NB4 (cell line): ENCODE measurements at regions not wholly inside any gene's neighbourhood (a gene's known extent, or its start where the extent isn't known, plus 50 kb on each side); places are given as distances from the start of the nearest gene placed in this dataset.

Experiments used
- DNase-seq: peaks from one replicate; pipeline ENCODE4 v3.0.0; 2010; ENCODE audit warnings: low read depth
- H3K4me3 ChIP-seq: one replicate; pipeline ENCODE4 v1.5.1; 2011; ENCODE audit warnings: mild to moderate bottlenecking, low read depth, low read length, moderate library complexity
- MYC ChIP-seq: IDR thresholded peaks from 2 replicates; pipeline ENCODE4 v1.6.1; 2011; ENCODE audit warnings: low read depth, low read length
- POLR2A ChIP-seq: IDR thresholded peaks from 2 replicates; pipeline ENCODE4 v1.6.1; 2011; ENCODE audit warnings: mild to moderate bottlenecking; ENCODE audit not compliant: insufficient read length; ENCODE audit errors: extremely low read depth
- TF ChIP-seq, protein P1 (sequence below): IDR thresholded peaks from 2 replicates; pipeline ENCODE4 v1.6.1; 2011; ENCODE audit warnings: low read depth, low read length
- TF ChIP-seq, protein P2 (sequence below): IDR thresholded peaks from one replicate; pipeline ENCODE4 v1.5.1; 2012; ENCODE audit warnings: low read depth, low read length

DNA sequence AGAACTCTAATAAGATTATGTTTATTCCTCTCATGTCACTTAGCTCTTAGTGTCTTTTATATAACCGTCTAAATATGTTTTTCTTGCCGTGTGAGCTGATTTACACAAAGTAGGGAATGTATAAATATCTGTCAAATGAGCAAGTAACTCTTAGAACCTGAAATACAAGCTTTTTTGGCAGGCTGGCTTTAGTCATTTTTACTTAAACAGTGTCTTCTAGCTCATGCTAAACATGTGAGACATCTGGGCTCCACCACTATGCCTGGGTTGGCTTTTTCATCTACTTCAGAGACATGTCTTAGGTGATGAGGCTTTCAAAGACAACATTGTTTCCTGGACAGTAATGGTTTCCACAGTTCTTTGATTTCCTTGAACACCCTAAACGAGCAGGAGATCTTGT, 137.2 kb upstream of the ZNF608 start:
- no peak for TF ChIP-seq POLR2A
- TF ChIP-seq, protein P1, sequence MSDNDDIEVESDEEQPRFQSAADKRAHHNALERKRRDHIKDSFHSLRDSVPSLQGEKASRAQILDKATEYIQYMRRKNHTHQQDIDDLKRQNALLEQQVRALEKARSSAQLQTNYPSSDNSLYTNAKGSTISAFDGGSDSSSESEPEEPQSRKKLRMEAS, result no peak
- no peak for TF ChIP-seq MYC
- TF ChIP-seq, protein P2, sequence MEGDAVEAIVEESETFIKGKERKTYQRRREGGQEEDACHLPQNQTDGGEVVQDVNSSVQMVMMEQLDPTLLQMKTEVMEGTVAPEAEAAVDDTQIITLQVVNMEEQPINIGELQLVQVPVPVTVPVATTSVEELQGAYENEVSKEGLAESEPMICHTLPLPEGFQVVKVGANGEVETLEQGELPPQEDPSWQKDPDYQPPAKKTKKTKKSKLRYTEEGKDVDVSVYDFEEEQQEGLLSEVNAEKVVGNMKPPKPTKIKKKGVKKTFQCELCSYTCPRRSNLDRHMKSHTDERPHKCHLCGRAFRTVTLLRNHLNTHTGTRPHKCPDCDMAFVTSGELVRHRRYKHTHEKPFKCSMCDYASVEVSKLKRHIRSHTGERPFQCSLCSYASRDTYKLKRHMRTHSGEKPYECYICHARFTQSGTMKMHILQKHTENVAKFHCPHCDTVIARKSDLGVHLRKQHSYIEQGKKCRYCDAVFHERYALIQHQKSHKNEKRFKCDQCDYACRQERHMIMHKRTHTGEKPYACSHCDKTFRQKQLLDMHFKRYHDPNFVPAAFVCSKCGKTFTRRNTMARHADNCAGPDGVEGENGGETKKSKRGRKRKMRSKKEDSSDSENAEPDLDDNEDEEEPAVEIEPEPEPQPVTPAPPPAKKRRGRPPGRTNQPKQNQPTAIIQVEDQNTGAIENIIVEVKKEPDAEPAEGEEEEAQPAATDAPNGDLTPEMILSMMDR, result no peak
- DNase-seq, result no peak
- no peak overlapping the region for H3K4me3 ChIP-seq

- TF ChIP-seq POLR2A, result no peak
- no peak for TF ChIP-seq MYC
- TF ChIP-seq, protein P2, result no peak
- TF ChIP-seq, protein P1, result no peak
- no peak overlapping the region for H3K4me3 ChIP-seq
- DNase-seq, result no peak
Measured at GRCh38 chr5:124884114-124884513, 137.7 kb upstream of the ZNF608 start.

GRCh38 chr5:124885490-124885889, 139.1 kb upstream of the ZNF608 start:
- no peak overlapping the region for H3K4me3 ChIP-seq
- TF ChIP-seq, protein P1, result no peak
- TF ChIP-seq MYC (no peak), POLR2A (no peak)
- TF ChIP-seq, protein P2, result no peak
- no peak for DNase-seq

DNA sequence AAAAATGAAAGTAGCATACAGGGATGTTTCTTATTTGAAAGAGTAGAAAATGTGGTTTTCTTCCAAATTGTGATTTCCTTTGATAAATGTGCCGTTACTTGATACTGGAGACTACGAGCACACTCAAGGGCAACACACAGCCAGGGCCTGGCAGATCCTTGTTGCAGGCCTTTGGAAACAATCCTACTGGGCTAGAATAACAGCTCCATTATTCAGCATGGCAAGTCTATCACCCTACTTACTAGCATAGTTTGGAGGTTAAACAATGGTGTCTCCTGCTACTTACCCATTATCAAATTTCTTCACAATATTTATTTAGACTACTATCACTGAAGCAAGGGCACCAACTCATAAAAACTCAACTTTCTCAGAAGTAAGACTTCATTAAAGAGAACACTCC, 140.8 kb upstream of the ZNF608 start:
- H3K4me3 ChIP-seq, result no peak overlapping the region
- DNase-seq, result no peak
- no peak for TF ChIP-seq MYC
- TF ChIP-seq, protein P2, result no peak
- TF ChIP-seq, protein P1, result no peak
- no peak for TF ChIP-seq POLR2A

GRCh38 chr5:124888050-124888506, 141.6 kb upstream of the ZNF608 start:
- no peak overlapping the region for H3K4me3 ChIP-seq
- TF ChIP-seq, protein P1, result no peak
- no peak for TF ChIP-seq POLR2A
- no peak for TF ChIP-seq MYC
- no peak for DNase-seq

GRCh38 chr5:124888622-124889485, 142.4 kb upstream of the ZNF608 start:
- no peak for TF ChIP-seq POLR2A
- TF ChIP-seq MYC, result no peak
- TF ChIP-seq, protein P1, result no peak
- TF ChIP-seq, protein P2, result no peak
- H3K4me3 ChIP-seq, result no peak overlapping the region
- DNase-seq, result no peak
